ENCODE measurements at regions not wholly inside any gene's neighbourhood (a gene's known extent, or its start where the extent isn't known, plus 50 kb on each side); places are given as distances from the start of the nearest gene placed in this dataset.
A peak's percentile ranks its signal among the peaks of the same experiment; 100 is the strongest.

- TF ChIP-seq, protein P1, sequence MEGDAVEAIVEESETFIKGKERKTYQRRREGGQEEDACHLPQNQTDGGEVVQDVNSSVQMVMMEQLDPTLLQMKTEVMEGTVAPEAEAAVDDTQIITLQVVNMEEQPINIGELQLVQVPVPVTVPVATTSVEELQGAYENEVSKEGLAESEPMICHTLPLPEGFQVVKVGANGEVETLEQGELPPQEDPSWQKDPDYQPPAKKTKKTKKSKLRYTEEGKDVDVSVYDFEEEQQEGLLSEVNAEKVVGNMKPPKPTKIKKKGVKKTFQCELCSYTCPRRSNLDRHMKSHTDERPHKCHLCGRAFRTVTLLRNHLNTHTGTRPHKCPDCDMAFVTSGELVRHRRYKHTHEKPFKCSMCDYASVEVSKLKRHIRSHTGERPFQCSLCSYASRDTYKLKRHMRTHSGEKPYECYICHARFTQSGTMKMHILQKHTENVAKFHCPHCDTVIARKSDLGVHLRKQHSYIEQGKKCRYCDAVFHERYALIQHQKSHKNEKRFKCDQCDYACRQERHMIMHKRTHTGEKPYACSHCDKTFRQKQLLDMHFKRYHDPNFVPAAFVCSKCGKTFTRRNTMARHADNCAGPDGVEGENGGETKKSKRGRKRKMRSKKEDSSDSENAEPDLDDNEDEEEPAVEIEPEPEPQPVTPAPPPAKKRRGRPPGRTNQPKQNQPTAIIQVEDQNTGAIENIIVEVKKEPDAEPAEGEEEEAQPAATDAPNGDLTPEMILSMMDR (IDR thresholded peaks at IDR 0.05; ENCODE audit: unreplicated experiment) = no peak
- ChIA-PET POLR2A (interaction anchor here (0.6 to 0.7 kb wide), 2 partner anchors 304 to 328 kb away, joined by 3 to 7 read pairs; no protein-coding TSS in a partner anchor), CTCF (no interaction called here)
- Mint-ChIP-seq H3K9me3 (ENCODE audit: unreplicated experiment) (peaks cover 14% of the 10 kb centered on the region), H3K27me3 (ENCODE audit: insufficient read depth, unreplicated experiment) (no peaks in the 10 kb centered on the region), H3K36me3 (ENCODE audit: insufficient read depth, unreplicated experiment) (no peaks in the 10 kb centered on the region), H3K27ac (ENCODE audit: low read depth, unreplicated experiment) (peak overlapping the region; percentile 87), H3K4me1 (ENCODE audit: insufficient read depth, unreplicated experiment) (peaks cover 13% of the 10 kb centered on the region), H3K4me3 (ENCODE audit: unreplicated experiment) (no peak overlapping the region)
- no peak for DNase-seq (ENCODE audit: unreplicated experiment)
- BruUV-seq (replicated peaks) = no TSS peak
- intact Hi-C loops (cut with micrococcal nuclease) = no loop called here
Observed at GRCh38 chr21:19461481-19462205, 1058.1 kb upstream of the TMPRSS15 start.

DNA sequence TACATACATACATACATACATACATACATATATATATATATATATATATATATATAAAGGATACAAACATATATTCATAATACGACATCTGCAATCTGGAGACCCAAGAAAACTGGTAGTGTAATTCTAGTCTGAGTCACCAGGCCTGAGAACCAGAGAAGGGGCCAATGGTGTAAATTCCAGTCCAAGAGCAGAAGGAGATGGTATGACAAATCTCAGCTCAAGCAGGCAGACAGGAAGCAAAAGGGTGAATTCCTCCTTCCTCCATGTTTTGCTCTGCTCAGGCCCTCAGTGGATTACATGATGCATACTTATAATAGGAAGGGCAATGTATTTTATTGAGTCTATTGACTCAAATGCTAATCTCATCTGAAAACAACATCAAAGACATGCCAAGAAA is 1060.4 kb upstream of the TMPRSS15 start:
- Mint-ChIP-seq H3K4me3 (ENCODE audit: unreplicated experiment) (no peak overlapping the region), H3K27me3 (ENCODE audit: insufficient read depth, unreplicated experiment) (no peaks in the 10 kb centered on the region), H3K27ac (ENCODE audit: low read depth, unreplicated experiment) (no peak overlapping the region), H3K36me3 (ENCODE audit: insufficient read depth, unreplicated experiment) (no peaks in the 10 kb centered on the region), H3K4me1 (ENCODE audit: insufficient read depth, unreplicated experiment) (peaks cover 13% of the 10 kb centered on the region), H3K9me3 (ENCODE audit: unreplicated experiment) (peaks cover 7% of the 10 kb centered on the region)
- no peak for DNase-seq (ENCODE audit: unreplicated experiment)
- intact Hi-C loops (cut with micrococcal nuclease) = no loop called here
- no TSS peak for BruUV-seq (replicated peaks)
- ChIA-PET POLR2A (no interaction called here), CTCF (interaction anchor here (0.7 kb wide), 1 partner anchor 1086 kb away, joined by 3 read pairs; no protein-coding TSS in a partner anchor)
- TF ChIP-seq, protein P1 (IDR thresholded peaks at IDR 0.05; ENCODE audit: unreplicated experiment) = no peak

DNA sequence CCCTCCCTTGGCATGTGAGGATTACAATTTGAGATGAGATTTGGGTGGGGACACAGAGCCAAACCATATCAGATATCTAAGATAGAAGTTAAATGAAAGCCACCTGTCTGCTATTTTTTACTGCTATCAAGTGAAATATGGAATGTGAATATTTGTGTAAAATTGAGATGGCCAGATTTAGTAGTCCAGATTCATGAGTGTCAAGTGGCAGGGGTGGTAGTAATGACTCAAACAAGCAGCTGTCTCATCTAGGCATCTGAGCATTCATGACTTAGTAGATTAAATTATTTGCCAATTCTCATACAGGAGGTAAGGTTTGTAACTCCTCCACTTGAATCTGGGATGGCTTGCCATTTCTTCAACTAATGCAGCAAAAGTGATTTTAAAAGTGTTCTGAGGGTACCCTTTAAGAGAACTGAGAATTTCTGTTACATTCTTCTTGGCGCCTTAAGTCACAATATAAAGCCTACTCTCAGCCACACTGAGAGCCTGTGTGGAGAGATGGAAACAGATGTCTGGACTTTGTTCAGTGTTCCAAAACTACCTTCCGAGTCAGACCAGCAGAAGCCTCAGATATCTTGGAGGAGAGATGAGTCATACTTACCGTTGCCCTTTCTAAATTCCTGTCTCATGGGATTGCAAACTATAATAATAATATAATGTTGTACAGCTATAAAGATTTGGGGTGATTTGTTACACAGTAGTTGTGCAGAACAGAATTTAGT is 1065.6 kb upstream of the TMPRSS15 start:
- TF ChIP-seq, protein P1 (IDR thresholded peaks at IDR 0.05; ENCODE audit: unreplicated experiment) = no peak
- no peak overlapping the region for H3K27ac Mint-ChIP-seq (ENCODE audit: low read depth, unreplicated experiment)
- ChIA-PET CTCF (interaction anchor here (0.6 kb wide), 1 partner anchor 381 kb away, joined by 3 read pairs; no protein-coding TSS in a partner anchor), POLR2A (no interaction called here)
- BruUV-seq (replicated peaks) = no TSS peak
- no peak for DNase-seq (ENCODE audit: unreplicated experiment)
- H3K27me3 Mint-ChIP-seq (ENCODE audit: insufficient read depth, unreplicated experiment) = no peaks in the 10 kb centered on the region
- no peaks in the 10 kb centered on the region for H3K4me1 Mint-ChIP-seq (ENCODE audit: insufficient read depth, unreplicated experiment)
- intact Hi-C loops (cut with micrococcal nuclease) = no loop called here
- no peak overlapping the region for H3K4me3 Mint-ChIP-seq (ENCODE audit: unreplicated experiment)
- no peaks in the 10 kb centered on the region for H3K36me3 Mint-ChIP-seq (ENCODE audit: insufficient read depth, unreplicated experiment)
- no peaks in the 10 kb centered on the region for H3K9me3 Mint-ChIP-seq (ENCODE audit: unreplicated experiment)

DNA sequence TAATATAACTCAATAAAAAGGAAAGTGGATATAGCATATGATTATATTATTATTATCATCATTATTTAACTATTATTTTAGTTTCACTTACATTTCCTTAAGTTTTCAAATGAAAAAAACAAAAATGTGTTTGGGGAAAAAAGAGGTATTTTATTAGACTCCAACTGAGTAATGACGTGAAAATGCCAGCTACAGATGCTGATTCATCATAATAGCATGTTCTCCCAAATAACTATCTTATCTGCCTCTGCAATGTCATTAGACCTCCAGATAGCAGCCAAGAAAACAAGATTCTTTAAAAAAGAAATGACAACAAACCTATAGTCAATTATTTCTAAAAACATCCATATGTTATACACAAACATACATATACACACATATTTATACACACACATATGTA is 1071.9 kb upstream of the TMPRSS15 start:
- Mint-ChIP-seq H3K36me3 (ENCODE audit: insufficient read depth, unreplicated experiment) (no peaks in the 10 kb centered on the region), H3K27ac (ENCODE audit: low read depth, unreplicated experiment) (no peak overlapping the region), H3K4me1 (ENCODE audit: insufficient read depth, unreplicated experiment) (no peaks in the 10 kb centered on the region), H3K9me3 (ENCODE audit: unreplicated experiment) (peaks cover 8% of the 10 kb centered on the region), H3K27me3 (ENCODE audit: insufficient read depth, unreplicated experiment) (no peaks in the 10 kb centered on the region), H3K4me3 (ENCODE audit: unreplicated experiment) (no peak overlapping the region)
- POLR2A ChIA-PET = no interaction called here
- no peak for DNase-seq (ENCODE audit: unreplicated experiment)
- TF ChIP-seq, protein P1 (IDR thresholded peaks at IDR 0.05; ENCODE audit: unreplicated experiment) = no peak
- CTCF ChIA-PET = no interaction called here
- intact Hi-C loops (cut with micrococcal nuclease) = no loop called here
- BruUV-seq (replicated peaks) = no TSS peak
